Muscle layer of colon (tissue), 2 donors: ENCODE measurements at regions not wholly inside any gene's neighbourhood (a gene's known extent, or its start where the extent isn't known, plus 50 kb on each side); places are given as distances from the start of the nearest gene placed in this dataset.

Experiments used
- H3K27ac ChIP-seq: one replicate; pipeline ENCODE4 v1.7.0; 2013; ENCODE audit warnings: low read depth, mild to moderate bottlenecking, low read length, moderate library complexity
- H3K27me3 ChIP-seq, 2 donors: one replicate each; pipeline ENCODE4 v1.7.0; 2013; ENCODE audit warnings: low read length in 2 of 2, mild to moderate bottlenecking in 2 of 2; ENCODE audit not compliant: insufficient read depth in 2 of 2, control insufficient read depth in 1 of 2
- H3K36me3 ChIP-seq: one replicate; pipeline ENCODE4 v1.7.0; 2013; ENCODE audit warnings: mild to moderate bottlenecking, low read length; ENCODE audit not compliant: insufficient read depth
- H3K4me1 ChIP-seq: one replicate; pipeline ENCODE4 v1.7.0; 2013; ENCODE audit warnings: mild to moderate bottlenecking, low read length; ENCODE audit not compliant: insufficient read depth
- H3K4me3 ChIP-seq, 2 donors: one replicate each; pipeline ENCODE4 v1.7.0; 2013; ENCODE audit warnings: low read length in 2 of 2, low read depth in 1 of 2, mild to moderate bottlenecking in 1 of 2, moderate library complexity in 1 of 2
- H3K9ac ChIP-seq: one replicate; pipeline ENCODE4 v1.7.0; 2013; ENCODE audit warnings: low read length
- H3K9me3 ChIP-seq: one replicate; pipeline ENCODE4 v1.7.0; 2013; ENCODE audit warnings: mild to moderate bottlenecking, low read length
- donor health status: abdominal sarcoma.
- donor health status: Adenocarcinoma of cecum.

DNA sequence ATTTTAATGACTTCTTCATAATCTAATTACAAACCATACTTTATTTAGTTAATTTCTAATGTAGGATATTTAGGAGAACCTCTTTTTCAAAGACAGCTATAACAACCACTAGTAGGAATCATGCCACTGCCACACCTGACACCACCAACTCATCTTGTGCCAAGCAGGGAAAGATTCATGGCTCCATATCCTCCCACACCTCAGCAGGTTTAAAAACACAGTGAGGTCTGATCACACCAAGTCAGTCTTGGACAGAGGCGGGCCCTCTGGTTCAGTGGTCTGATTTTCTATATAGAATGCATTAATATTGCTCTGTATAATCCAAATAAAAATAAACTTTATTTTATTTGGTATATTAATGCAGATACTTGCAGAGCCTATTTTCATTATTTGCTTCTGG, 227.7 kb upstream of the TTC29 start:
- H3K36me3 ChIP-seq: no peaks in the 10 kb centered on the region
- no peaks in the 10 kb centered on the region for H3K9me3 ChIP-seq
- H3K9ac ChIP-seq: no peak overlapping the region
- no peaks in the 10 kb centered on the region for H3K27me3 ChIP-seq
- no peak overlapping the region for H3K4me3 ChIP-seq
- no peak overlapping the region for H3K27ac ChIP-seq
- no peaks in the 10 kb centered on the region for H3K4me1 ChIP-seq

DNA sequence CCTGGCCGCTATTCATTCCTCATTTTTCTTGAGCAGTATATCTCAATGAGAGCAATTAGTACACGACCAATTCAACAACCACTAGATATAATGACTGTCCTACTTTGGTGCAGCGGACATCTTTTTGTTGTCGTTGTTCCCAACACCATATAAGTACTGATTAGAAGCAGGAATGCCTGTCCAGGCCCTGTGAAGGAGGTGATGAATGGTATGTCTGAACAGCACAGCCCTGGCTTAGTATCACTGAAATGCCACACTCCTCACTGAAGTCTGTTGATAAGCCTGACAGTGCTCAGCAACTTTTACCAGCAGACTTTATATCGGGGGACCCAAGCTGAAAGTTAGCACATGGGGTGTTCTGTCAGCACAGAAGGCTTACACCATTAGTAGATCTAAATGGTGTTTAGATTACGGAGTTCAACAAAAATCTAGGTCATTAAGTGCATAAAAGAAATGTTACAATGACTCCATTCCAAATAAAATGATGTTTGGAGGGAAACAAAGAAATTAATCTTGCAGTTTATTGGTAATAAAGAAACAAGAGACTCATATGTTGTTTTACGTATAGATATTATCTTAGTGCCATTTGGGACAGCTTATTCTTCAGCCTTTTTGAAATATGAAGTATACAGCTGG, 228.3 kb upstream of the TTC29 start:
- no peaks in the 10 kb centered on the region for H3K27me3 ChIP-seq
- H3K4me3 ChIP-seq: no peak overlapping the region
- no peak overlapping the region for H3K27ac ChIP-seq
- H3K36me3 ChIP-seq: no peaks in the 10 kb centered on the region
- no peaks in the 10 kb centered on the region for H3K9me3 ChIP-seq
- H3K9ac ChIP-seq: no peak overlapping the region
- no peaks in the 10 kb centered on the region for H3K4me1 ChIP-seq

DNA sequence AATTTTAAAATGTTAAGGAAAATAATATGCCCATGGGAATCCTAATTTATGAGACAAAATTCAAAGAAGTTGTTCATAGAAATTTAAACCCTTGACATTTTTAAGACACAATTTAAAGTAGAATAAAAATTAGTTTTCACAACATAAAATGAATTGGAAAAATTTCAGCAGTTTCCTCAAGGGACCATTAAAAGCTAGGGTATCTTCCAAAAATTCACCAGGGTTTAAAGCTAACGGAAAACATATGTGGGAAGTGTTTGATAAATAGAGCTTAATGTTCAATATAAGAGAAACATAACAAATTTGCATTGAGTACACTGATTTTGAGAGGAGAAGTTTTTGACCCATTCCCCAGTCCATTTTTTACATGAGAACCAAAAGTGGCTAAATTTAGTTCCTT, 228.9 kb upstream of the TTC29 start:
- H3K27me3 ChIP-seq: no peaks in the 10 kb centered on the region
- no peaks in the 10 kb centered on the region for H3K9me3 ChIP-seq
- no peak overlapping the region for H3K4me3 ChIP-seq
- no peaks in the 10 kb centered on the region for H3K36me3 ChIP-seq
- H3K27ac ChIP-seq: no peak overlapping the region
- no peak overlapping the region for H3K9ac ChIP-seq
- H3K4me1 ChIP-seq: no peaks in the 10 kb centered on the region

DNA sequence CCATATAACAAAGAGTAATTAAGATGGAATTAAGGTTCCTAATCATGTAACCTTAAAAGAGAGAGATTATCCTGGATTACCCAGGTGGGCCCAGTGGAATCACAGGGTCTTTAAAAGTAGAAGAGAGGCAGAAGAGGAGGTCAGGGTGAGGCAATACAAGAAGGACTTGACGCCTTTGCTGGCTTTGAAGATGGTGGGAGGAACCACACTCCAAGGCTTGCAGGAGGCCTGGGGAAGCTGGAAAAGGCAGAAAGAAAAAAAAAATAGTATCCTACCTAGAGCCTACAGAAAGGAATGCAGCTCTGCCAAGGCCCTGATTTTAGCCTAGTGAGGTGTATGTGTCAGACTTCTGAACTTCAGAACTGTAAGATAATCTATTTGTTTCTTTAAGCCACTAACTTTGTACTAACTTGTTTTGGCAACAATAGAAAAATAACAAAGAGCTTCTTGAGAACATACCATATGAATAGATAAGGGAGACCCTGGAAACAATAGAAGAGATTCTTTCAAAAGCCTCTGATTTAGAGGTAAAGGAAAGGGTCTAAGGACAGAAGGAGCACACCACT, 229.9 kb upstream of the TTC29 start:
- Histone ChIP-seq H3K9ac (no peak overlapping the region), H3K9me3 (no peaks in the 10 kb centered on the region), H3K27me3 (no peaks in the 10 kb centered on the region), H3K4me1 (no peaks in the 10 kb centered on the region), H3K27ac (no peak overlapping the region), H3K4me3 (no peak overlapping the region), H3K36me3 (no peaks in the 10 kb centered on the region)

DNA sequence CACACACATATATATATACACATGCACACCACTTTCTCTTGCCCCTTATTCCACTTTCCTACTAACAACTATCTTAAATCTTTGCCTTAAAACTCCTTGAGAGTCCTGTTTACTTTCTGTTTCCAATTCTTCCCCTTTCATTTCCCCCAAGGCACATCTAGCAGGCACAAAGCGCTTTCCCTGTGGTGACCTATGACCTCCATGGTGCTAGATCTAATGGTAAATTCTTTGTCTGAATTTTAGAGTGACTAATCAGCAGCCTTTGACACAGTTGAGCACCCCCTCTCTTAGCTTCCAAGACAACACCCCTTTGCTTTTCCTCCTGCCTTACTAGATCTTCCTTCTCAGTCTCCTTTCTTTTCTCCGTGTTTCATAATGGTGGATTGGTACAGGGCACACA, 236.4 kb upstream of the TTC29 start:
- H3K9ac ChIP-seq: no peak overlapping the region
- H3K4me1 ChIP-seq: no peaks in the 10 kb centered on the region
- no peaks in the 10 kb centered on the region for H3K9me3 ChIP-seq
- H3K27me3 ChIP-seq: no peaks in the 10 kb centered on the region
- no peak overlapping the region for H3K27ac ChIP-seq
- no peaks in the 10 kb centered on the region for H3K36me3 ChIP-seq
- H3K4me3 ChIP-seq: no peak overlapping the region

DNA sequence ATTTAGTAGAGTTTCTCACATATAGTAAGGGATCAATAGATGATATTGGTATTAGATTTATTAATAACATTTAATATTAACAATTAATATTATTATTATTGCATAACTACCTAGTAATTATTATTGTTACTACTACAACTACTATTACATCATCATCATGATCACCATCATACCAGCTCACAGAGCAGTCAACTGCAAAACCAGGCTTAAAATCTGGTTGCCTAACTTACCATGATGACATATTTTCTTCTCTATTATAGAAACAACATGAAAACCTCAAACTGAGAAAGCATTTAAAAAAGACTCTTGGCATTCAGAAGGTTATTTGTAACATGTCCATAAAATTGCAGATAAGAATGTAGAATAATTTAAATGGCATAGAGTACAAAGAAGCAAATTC, 247.0 kb upstream of the TTC29 start:
- no peaks in the 10 kb centered on the region for H3K9me3 ChIP-seq
- H3K4me3 ChIP-seq: no peak overlapping the region
- H3K27ac ChIP-seq: no peak overlapping the region
- no peaks in the 10 kb centered on the region for H3K27me3 ChIP-seq
- no peaks in the 10 kb centered on the region for H3K36me3 ChIP-seq
- no peaks in the 10 kb centered on the region for H3K4me1 ChIP-seq
- no peak overlapping the region for H3K9ac ChIP-seq

DNA sequence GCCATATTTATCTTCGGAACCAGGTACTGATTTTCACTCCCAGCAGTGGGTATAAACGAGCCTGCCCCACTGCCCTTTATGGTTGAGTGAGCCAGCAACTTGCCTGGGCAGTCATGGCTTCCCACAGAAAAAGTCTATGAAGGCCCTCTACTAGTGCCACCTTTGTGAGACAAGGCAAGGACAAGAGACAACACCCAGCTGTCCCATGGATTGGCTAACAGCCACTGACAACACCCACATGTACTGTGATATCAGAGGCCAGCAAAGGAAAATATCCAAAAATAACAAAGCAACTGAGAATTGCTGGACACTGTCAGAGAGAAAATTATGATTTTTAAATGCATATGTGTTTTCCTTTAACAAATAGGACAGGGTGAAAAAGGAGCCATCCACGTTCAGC, 248.4 kb upstream of the TTC29 start:
- Histone ChIP-seq H3K36me3 (no peaks in the 10 kb centered on the region), H3K27ac (no peak overlapping the region), H3K9ac (no peak overlapping the region), H3K4me3 (no peak overlapping the region), H3K9me3 (no peaks in the 10 kb centered on the region), H3K4me1 (no peaks in the 10 kb centered on the region), H3K27me3 (no peaks in the 10 kb centered on the region)

DNA sequence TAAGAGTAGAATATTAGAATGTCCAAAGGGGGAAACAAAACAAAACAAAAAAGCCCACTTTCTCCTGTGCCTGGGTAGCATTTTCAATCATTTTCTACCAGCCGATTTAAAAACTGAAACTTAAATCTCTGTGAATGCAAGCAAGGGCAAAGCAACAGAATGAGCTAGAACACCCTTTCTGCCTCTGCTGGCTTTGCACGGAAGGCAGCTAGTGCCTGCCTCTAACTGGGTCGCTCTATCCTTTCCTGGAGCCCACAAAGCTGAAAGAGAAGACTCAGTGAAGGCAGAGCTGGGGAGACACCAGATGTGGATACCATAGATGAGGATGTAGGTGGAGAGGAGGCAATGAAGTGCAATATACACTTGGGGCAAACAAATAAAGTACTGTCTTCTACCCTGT, 248.9 kb upstream of the TTC29 start:
- Histone ChIP-seq H3K4me3 (no peak overlapping the region), H3K9me3 (no peaks in the 10 kb centered on the region), H3K4me1 (no peaks in the 10 kb centered on the region), H3K27ac (no peak overlapping the region), H3K27me3 (no peaks in the 10 kb centered on the region), H3K36me3 (no peaks in the 10 kb centered on the region), H3K9ac (no peak overlapping the region)

DNA sequence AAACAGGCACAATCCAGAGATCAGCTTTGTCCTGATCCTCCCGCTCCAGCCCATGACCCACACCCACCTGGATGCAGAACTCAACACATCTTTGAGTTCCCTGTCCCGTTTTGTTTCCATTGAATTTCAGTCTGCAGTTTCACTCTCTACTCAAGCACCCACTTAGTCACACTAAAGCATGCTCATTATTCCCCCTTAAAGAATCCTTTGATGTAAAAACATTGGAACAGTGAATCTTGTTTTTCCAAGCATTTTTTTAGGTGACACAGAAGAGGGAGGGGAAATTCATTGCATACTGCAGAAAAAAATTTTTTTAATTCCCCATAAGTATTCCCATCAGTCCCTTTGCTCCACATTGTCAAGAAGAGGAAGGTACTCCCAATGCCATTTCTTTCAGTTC, 249.7 kb upstream of the TTC29 start:
- Histone ChIP-seq H3K27me3 (no peaks in the 10 kb centered on the region), H3K9me3 (no peaks in the 10 kb centered on the region), H3K4me1 (no peaks in the 10 kb centered on the region), H3K9ac (no peak overlapping the region), H3K36me3 (no peaks in the 10 kb centered on the region), H3K4me3 (no peak overlapping the region), H3K27ac (no peak overlapping the region)

DNA sequence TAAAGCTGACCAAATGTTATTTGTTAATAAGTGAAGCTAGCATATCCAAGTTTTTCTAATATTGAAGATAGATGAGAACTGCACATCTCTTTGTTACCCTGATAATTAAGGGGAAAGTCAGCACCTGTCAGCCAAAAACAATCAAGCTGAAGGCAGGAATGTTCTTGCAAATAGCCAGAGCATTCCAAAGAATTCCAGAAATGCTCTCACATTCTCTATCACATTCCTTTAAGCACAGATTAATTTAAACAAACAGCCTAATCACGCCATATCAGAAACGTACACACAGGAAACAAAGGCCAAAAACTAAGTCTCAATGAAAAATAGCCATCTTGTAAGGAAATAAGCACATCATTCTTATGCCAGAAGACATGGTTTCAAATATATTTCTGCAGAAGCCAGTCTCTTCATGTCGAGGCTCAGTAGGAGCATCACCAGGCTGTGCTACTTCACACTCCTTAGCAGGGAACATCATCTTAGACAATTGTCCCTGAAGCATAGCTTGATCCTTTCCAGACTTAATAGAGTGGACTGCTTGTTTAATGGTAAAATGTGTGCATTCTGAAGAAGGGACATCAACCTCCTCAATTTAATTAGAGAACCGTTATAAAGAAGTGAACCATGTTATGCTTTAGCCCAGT, 252.9 kb upstream of the TTC29 start:
- H3K27ac ChIP-seq: no peak overlapping the region
- H3K4me3 ChIP-seq: no peak overlapping the region
- no peaks in the 10 kb centered on the region for H3K4me1 ChIP-seq
- H3K9ac ChIP-seq: no peak overlapping the region
- H3K9me3 ChIP-seq: no peaks in the 10 kb centered on the region
- no peaks in the 10 kb centered on the region for H3K36me3 ChIP-seq
- no peaks in the 10 kb centered on the region for H3K27me3 ChIP-seq

DNA sequence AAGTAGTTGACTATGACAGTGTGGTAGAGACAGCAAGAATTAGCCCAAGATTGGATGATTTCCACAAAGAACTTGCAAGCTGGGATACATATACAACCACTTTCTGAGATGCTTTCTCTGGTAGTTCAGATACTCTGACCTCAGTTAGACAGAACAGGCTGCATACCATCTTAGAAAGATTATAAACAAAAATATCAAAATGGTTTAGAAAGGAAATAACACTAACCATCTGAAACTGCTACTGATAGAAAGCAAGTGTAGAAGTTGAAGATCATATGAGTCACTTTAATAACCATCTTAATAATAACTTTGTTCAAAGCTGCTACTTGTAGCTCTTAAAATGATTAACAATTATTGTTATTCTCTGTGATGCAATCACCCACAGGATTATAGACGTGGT, 255.4 kb upstream of the TTC29 start:
- no peaks in the 10 kb centered on the region for H3K9me3 ChIP-seq
- H3K4me1 ChIP-seq: no peaks in the 10 kb centered on the region
- H3K27ac ChIP-seq: no peak overlapping the region
- no peak overlapping the region for H3K9ac ChIP-seq
- no peak overlapping the region for H3K4me3 ChIP-seq
- H3K27me3 ChIP-seq: no peaks in the 10 kb centered on the region
- no peaks in the 10 kb centered on the region for H3K36me3 ChIP-seq

DNA sequence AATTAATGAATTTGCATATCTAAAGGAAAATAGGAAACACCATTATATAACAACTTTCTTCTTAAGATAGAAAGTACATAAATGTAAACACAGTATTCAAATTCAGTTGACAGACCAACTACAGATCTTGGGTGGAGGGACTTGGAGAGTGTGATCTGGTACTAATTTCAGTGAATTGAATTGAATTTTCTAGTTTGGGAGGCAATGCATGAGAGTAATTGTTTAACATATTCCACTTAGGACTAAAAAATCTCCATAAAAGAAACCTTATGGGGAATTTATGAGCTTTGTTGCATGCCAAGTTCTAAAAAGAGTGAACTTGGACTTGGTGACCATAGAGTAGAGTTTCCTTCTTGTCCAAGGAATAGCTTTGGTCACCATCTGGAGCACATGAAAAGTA, 261.1 kb upstream of the TTC29 start:
- no peak overlapping the region for H3K9ac ChIP-seq
- no peak overlapping the region for H3K4me3 ChIP-seq
- no peaks in the 10 kb centered on the region for H3K4me1 ChIP-seq
- no peaks in the 10 kb centered on the region for H3K36me3 ChIP-seq
- no peaks in the 10 kb centered on the region for H3K27me3 ChIP-seq
- no peak overlapping the region for H3K27ac ChIP-seq
- no peaks in the 10 kb centered on the region for H3K9me3 ChIP-seq
